Ovary (tissue), 3 donors: ENCODE measurements at regions not wholly inside any gene's neighbourhood (a gene's known extent, or its start where the extent isn't known, plus 50 kb on each side); places are given as distances from the start of the nearest gene placed in this dataset.

ENCODE experiments used
- CTCF ChIP-seq, 3 donors: fragments of 450-650 bp in 2 of 3; fragments of 200-600 bp in 1 of 3; IDR thresholded peaks; one replicate each; pipeline versions ENCODE4 v1.5.1 to v1.8.0; 2016 to 2022; ENCODE audit warnings: antibody characterized with exemption in 3 of 3, mild to moderate bottlenecking in 1 of 3
- EP300 ChIP-seq: sonication (generic); formaldehyde crosslinking; IDR thresholded peaks from one replicate; pipeline ENCODE4 v1.6.1; 2017; ENCODE audit warnings: antibody characterized with exemption
- POLR2A ChIP-seq: fragments of 450-650 bp; IDR thresholded peaks from one replicate; pipeline ENCODE4 v1.6.1; 2017; ENCODE audit warnings: antibody characterized with exemption, mild to moderate bottlenecking, moderate library complexity
- donor health status: DM: no; HTN: no; CAD: no.

GRCh38 chr9:81844131-81844567 lies 84.1 kb upstream of the SPATA31D4 start:
- TF ChIP-seq CTCF (IDR thresholded peaks at IDR 0.05): no peak
- TF ChIP-seq POLR2A: no peak
- no peak for TF ChIP-seq EP300
